Adrenal gland (tissue), 5 donors: ENCODE measurements at regions not wholly inside any gene's neighbourhood (a gene's known extent, or its start where the extent isn't known, plus 50 kb on each side); places are given as distances from the start of the nearest gene placed in this dataset.

ENCODE experiments used
- POLR2A ChIP-seq, 2 donors: fragments of 450-650 bp; IDR thresholded peaks; one replicate each; pipeline ENCODE4 v1.6.1; 2017; ENCODE audit warnings: antibody characterized with exemption in 2 of 2, mild to moderate bottlenecking in 2 of 2, moderate library complexity in 1 of 2
- TF ChIP-seq, protein P1 (sequence below), 6 experiments: fragments of 450-650 bp in 4 of 6; fragments of 200-600 bp in 2 of 6; sonication (generic) in 1 of 6; IDR thresholded peaks; 1 replicate in 5 of 6; 2 replicates in 1 of 6; pipeline versions ENCODE4 v1.5.1 to v1.8.0; 2016 to 2021; ENCODE audit warnings: antibody characterized with exemption in 6 of 6, mild to moderate bottlenecking in 2 of 6, moderate library complexity in 1 of 6
- donor health status: DM: no; HTN: no; CAD: no.

DNA sequence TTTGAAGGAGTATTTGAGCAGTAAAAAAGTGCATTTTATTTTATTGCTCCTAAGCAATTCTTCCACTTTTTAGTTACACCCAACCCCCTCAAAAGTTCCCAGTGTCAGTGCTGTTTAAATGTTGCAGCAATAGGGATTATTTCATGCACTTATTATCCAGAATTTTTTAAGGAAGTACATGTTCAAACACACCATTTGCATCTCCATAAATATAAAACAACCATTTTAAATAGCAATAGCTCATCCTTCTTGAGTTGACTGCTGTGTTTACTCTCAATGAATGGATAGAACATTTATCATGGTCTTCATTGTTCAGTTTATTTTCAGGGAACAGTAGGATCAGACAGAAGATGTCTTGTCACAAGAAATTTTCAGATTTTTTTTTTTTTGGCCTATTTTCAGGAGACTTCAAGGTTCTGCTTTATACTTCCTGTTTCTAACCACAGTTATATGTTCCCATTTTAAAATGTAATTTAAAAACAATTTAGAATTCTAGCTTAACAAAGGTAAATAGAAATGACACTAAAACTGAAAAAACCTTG is 171.9 kb downstream of the TMA16 start:
- TF ChIP-seq, protein P1, sequence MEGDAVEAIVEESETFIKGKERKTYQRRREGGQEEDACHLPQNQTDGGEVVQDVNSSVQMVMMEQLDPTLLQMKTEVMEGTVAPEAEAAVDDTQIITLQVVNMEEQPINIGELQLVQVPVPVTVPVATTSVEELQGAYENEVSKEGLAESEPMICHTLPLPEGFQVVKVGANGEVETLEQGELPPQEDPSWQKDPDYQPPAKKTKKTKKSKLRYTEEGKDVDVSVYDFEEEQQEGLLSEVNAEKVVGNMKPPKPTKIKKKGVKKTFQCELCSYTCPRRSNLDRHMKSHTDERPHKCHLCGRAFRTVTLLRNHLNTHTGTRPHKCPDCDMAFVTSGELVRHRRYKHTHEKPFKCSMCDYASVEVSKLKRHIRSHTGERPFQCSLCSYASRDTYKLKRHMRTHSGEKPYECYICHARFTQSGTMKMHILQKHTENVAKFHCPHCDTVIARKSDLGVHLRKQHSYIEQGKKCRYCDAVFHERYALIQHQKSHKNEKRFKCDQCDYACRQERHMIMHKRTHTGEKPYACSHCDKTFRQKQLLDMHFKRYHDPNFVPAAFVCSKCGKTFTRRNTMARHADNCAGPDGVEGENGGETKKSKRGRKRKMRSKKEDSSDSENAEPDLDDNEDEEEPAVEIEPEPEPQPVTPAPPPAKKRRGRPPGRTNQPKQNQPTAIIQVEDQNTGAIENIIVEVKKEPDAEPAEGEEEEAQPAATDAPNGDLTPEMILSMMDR (IDR thresholded peaks at IDR 0.05): no peak
- no peak for TF ChIP-seq POLR2A (IDR thresholded peaks at IDR 0.05)
